ENCODE measurements at regions not wholly inside any gene's neighbourhood (a gene's known extent, or its start where the extent isn't known, plus 50 kb on each side); places are given as distances from the start of the nearest gene placed in this dataset.

DNA sequence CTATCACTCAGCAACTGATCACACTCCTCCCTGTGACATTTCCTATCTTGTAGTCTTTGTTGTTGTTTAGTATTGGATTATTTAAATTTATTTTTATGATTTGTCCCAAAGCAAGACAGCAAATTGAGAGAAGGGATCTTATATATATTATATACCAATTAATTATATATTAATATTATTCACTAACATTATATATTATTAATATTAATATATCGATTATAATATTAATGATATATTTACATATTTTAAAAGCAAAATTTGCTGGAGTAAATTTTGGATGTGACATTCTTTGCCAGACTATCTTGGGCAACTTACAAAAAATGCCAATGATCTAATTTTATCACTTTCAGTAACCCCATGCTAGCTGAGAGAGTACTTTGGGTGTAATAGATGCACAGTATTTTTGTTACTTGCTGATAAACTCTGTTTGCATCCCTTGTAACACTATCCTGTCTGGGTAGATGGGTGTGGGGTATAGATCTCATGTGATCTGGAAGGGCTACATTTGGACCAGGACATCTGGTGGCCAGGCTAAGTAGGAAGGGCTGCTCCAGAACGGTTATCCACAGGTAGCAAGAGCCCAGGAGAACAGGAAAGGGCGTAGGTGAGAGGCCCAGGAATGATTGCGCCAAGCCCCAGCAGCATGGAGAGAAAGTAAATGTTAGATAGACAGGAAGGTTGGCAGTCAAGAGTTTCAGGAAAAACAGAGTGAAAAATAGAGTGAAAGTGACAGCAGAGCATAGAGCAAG lies 608.6 kb upstream of the KIRREL3 start:
- Histone ChIP-seq H3K4me1 (ENCODE audit: control insufficient read depth, insufficient read depth, low read length) (no peaks in the 10 kb centered on the region), H3K4me3 (ENCODE audit: low read length) (no peak overlapping the region), H3K36me3 (ENCODE audit: control insufficient read depth, insufficient read depth, low read length) (no peaks in the 10 kb centered on the region), H3K9me3 (ENCODE audit: control insufficient read depth, low read length) (no peaks in the 10 kb centered on the region), H3K27me3 (ENCODE audit: control insufficient read depth, insufficient read depth, low read length) (no peaks in the 10 kb centered on the region), H3K9ac (ENCODE audit: low read length) (no peak overlapping the region)

DNA sequence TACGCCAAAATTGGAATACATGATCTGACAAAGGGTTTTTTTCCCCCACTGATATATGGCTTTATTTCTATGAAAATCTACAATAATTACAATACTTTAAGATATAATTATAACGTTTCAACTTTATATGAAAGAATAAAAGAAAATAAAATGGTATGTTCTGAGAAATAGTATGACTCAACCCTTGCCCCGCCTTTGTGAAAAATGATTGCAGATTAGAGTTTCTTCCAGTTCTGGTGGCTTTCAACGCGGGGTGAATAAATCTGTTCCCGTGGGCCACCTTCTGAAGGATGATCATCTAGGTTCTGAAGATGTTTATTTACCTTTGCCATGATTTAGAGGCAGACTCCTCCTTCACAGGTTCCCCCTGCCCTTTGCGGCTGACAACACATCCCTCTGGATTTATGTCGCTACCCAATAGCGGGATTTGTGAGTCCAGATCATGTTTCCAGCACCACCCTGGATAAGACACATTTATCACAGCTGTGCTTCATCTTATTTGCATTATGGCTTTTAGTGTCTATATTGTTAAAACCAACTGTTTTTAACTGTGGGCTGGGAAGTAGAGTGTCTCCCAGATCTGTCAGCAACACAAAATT lies 607.0 kb upstream of the KIRREL3 start:
- H3K4me1 ChIP-seq (ENCODE audit: control insufficient read depth, insufficient read depth, low read length) = no peaks in the 10 kb centered on the region
- no peaks in the 10 kb centered on the region for H3K9me3 ChIP-seq (ENCODE audit: control insufficient read depth, low read length)
- H3K4me3 ChIP-seq (ENCODE audit: low read length) = no peak overlapping the region
- no peaks in the 10 kb centered on the region for H3K27me3 ChIP-seq (ENCODE audit: control insufficient read depth, insufficient read depth, low read length)
- no peak overlapping the region for H3K9ac ChIP-seq (ENCODE audit: low read length)
- H3K36me3 ChIP-seq (ENCODE audit: control insufficient read depth, insufficient read depth, low read length) = no peaks in the 10 kb centered on the region

DNA sequence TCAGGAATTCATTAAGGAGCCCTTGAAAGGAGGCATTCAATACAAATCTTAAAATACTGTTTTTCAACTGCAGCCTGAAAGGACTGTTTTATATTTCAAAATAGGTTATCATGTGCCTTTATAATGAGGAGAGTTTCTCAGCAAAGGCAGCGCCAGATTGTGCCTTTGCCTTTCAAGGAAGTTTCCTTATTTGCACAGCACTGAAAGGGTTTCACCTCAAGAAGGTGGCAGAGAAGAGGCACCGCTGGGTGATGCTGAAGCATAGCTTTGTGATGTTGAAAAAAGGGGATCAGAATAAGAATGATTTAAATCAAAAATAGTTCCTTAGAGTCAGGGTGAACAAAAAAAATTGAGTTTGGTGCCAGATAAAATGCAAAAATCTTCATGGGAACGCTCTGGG lies 601.0 kb upstream of the KIRREL3 start:
- Histone ChIP-seq H3K4me3 (ENCODE audit: low read length) (no peak overlapping the region), H3K27me3 (ENCODE audit: control insufficient read depth, insufficient read depth, low read length) (no peaks in the 10 kb centered on the region), H3K9ac (ENCODE audit: low read length) (no peak overlapping the region), H3K36me3 (ENCODE audit: control insufficient read depth, insufficient read depth, low read length) (no peaks in the 10 kb centered on the region), H3K4me1 (ENCODE audit: control insufficient read depth, insufficient read depth, low read length) (no peaks in the 10 kb centered on the region), H3K9me3 (ENCODE audit: control insufficient read depth, low read length) (no peaks in the 10 kb centered on the region)

DNA sequence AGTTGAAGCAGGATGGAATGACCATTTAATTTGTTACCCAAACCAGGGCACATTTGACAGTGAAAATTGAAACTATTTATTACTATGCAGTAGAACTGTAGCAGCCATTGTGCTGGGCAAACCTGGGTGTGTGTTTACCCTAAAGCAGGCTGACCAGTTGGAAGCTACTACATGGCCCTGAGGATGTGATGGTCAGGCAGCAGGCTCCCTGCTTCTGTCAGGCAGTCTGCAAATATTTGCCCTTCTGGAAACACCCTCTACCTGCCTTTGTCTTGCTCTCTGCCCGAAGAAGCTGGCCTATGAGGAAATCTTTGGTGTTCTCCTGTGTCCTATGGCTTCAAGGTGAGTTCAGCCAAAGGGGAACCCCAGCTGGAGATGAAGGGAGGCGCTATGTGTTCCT lies 600.1 kb upstream of the KIRREL3 start:
- Histone ChIP-seq H3K4me1 (ENCODE audit: control insufficient read depth, insufficient read depth, low read length) (no peaks in the 10 kb centered on the region), H3K9ac (ENCODE audit: low read length) (no peak overlapping the region), H3K27me3 (ENCODE audit: control insufficient read depth, insufficient read depth, low read length) (no peaks in the 10 kb centered on the region), H3K36me3 (ENCODE audit: control insufficient read depth, insufficient read depth, low read length) (no peaks in the 10 kb centered on the region), H3K4me3 (ENCODE audit: low read length) (no peak overlapping the region), H3K9me3 (ENCODE audit: control insufficient read depth, low read length) (no peaks in the 10 kb centered on the region)

DNA sequence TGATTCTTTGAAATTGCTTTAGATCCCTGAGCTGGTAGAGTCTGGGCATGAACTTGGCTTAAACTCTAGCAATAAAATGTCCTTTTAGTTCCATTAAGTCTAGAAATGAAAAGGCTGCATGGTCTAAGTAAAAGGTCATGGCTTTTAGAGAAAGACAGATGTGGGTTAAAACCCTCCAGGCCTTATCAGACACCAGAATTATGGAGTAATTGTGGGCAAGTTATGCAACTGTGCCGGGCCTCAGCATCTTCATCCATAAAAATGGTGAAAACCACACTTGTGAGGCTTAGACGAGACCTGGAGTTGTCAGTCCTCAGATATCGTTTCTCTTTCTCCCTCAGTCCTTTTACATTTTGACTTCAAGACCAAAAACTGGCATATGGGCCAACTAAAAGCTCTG lies 597.9 kb upstream of the KIRREL3 start:
- Histone ChIP-seq H3K27me3 (ENCODE audit: control insufficient read depth, insufficient read depth, low read length) (no peaks in the 10 kb centered on the region), H3K9me3 (ENCODE audit: control insufficient read depth, low read length) (no peaks in the 10 kb centered on the region), H3K9ac (ENCODE audit: low read length) (no peak overlapping the region), H3K36me3 (ENCODE audit: control insufficient read depth, insufficient read depth, low read length) (no peaks in the 10 kb centered on the region), H3K4me3 (ENCODE audit: low read length) (no peak overlapping the region), H3K4me1 (ENCODE audit: control insufficient read depth, insufficient read depth, low read length) (no peaks in the 10 kb centered on the region)

DNA sequence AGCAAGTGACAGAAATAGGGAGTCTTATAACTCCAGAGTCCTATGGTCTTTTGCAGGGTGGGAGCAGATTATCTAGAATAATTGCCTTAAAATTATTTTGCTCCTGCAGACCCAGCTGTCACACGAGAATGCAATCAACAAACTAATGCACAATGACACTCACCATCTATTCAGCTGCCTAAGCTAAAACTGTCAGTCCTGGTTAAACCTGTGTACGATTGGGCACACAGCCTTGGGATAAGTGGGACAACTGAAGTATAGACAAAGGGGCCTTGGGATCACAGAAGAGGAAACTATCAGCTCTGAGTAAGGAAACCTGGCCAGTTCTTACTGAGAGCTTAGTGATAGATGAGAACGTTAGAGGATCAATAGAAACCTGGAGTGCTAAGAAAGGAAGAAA lies 595.9 kb upstream of the KIRREL3 start:
- Histone ChIP-seq H3K9me3 (ENCODE audit: control insufficient read depth, low read length) (no peaks in the 10 kb centered on the region), H3K4me1 (ENCODE audit: control insufficient read depth, insufficient read depth, low read length) (no peaks in the 10 kb centered on the region), H3K4me3 (ENCODE audit: low read length) (no peak overlapping the region)

DNA sequence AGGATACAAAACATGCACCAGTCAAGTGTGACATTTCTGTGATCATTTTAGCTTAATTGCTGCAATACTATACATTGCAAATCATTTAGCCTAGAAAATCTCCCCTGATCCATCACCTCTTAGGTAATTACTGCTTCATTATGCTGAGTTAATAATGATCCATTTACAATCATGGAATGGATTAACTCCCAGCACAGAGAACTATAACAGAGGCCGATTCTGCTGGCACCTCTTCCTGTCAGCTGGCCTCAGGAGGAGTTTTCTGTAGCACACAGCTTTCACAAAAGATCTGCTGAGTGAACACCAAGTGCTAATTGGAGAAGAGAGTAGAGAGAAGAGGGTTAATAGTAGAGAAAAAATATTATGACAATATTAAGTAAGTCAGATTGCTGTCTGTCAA lies 591.8 kb upstream of the KIRREL3 start:
- Histone ChIP-seq H3K27me3 (ENCODE audit: control insufficient read depth, insufficient read depth, low read length) (no peaks in the 10 kb centered on the region), H3K36me3 (ENCODE audit: control insufficient read depth, insufficient read depth, low read length) (no peaks in the 10 kb centered on the region), H3K9ac (ENCODE audit: low read length) (no peak overlapping the region), H3K4me3 (ENCODE audit: low read length) (no peak overlapping the region), H3K4me1 (ENCODE audit: control insufficient read depth, insufficient read depth, low read length) (no peaks in the 10 kb centered on the region), H3K9me3 (ENCODE audit: control insufficient read depth, low read length) (no peaks in the 10 kb centered on the region)

More for the DNA sequence above, 595.9 kb upstream of the KIRREL3 start:
- H3K27me3 ChIP-seq (ENCODE audit: control insufficient read depth, insufficient read depth, low read length) = no peaks in the 10 kb centered on the region
- H3K36me3 ChIP-seq (ENCODE audit: control insufficient read depth, insufficient read depth, low read length) = no peaks in the 10 kb centered on the region
- no peak overlapping the region for H3K9ac ChIP-seq (ENCODE audit: low read length)

DNA sequence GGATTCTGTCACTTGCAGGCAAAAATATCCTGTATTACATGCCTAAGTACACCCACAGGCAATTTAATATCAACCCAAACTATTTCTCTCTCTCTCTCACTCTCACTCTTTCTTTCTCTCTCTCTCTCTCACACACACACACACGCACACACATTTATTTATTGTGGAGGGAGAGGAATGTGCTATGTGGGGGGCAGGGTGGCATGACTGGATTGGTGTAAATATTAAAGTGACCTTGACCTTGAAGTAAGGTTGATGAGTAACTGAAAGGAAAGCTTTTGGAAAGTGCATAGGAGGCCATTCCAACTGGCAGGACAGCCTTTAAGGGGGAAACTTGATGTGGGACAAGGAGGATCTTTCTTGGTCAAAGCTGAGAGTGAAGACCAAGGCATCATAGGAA lies 589.7 kb upstream of the KIRREL3 start:
- no peaks in the 10 kb centered on the region for H3K36me3 ChIP-seq (ENCODE audit: control insufficient read depth, insufficient read depth, low read length)
- no peaks in the 10 kb centered on the region for H3K9me3 ChIP-seq (ENCODE audit: control insufficient read depth, low read length)
- no peak overlapping the region for H3K9ac ChIP-seq (ENCODE audit: low read length)
- no peaks in the 10 kb centered on the region for H3K4me1 ChIP-seq (ENCODE audit: control insufficient read depth, insufficient read depth, low read length)
- H3K4me3 ChIP-seq (ENCODE audit: low read length) = no peak overlapping the region
- H3K27me3 ChIP-seq (ENCODE audit: control insufficient read depth, insufficient read depth, low read length) = no peaks in the 10 kb centered on the region

DNA sequence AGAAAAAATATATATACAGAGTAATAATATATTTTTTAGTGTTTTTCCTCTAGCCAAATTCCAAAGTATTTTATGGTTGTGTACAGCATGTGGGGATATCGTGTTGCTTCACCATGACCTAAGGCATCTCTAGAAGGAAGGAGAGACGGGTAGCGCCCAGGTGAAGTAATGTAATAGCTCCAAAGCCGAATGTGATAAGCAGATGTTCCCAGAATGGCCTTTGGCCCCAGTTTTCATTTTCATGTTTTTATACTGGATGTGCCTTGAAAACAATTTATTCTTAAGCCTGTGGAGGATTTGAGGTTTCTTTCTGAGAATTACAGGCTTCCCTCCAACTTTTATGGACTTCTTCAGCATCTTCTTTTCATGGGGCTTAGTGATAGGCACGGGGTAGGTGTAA lies 587.9 kb upstream of the KIRREL3 start:
- no peaks in the 10 kb centered on the region for H3K4me1 ChIP-seq (ENCODE audit: control insufficient read depth, insufficient read depth, low read length)
- no peaks in the 10 kb centered on the region for H3K27me3 ChIP-seq (ENCODE audit: control insufficient read depth, insufficient read depth, low read length)
- no peak overlapping the region for H3K9ac ChIP-seq (ENCODE audit: low read length)
- no peaks in the 10 kb centered on the region for H3K9me3 ChIP-seq (ENCODE audit: control insufficient read depth, low read length)
- H3K4me3 ChIP-seq (ENCODE audit: low read length) = no peak overlapping the region
- H3K36me3 ChIP-seq (ENCODE audit: control insufficient read depth, insufficient read depth, low read length) = no peaks in the 10 kb centered on the region

DNA sequence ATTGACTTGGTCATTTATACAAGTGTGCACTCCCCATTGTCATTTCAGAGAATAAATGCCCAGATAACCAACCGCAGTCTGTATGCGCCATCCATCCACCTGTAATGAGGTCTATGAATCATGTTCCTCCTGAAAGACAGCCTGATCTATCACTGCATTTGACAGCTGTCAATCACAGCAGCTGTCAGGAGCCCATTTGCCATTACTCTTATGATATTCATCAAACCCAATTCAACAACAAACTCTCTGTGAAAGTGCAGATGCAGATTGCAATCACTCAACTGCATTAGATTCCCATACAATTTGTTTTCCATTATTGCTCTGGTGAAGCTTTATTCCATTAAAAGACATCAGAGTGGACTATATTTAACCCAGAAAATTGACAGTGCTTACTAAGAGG lies 586.9 kb upstream of the KIRREL3 start:
- Histone ChIP-seq H3K36me3 (ENCODE audit: control insufficient read depth, insufficient read depth, low read length) (no peaks in the 10 kb centered on the region), H3K4me3 (ENCODE audit: low read length) (no peak overlapping the region), H3K9ac (ENCODE audit: low read length) (no peak overlapping the region), H3K9me3 (ENCODE audit: control insufficient read depth, low read length) (no peaks in the 10 kb centered on the region), H3K4me1 (ENCODE audit: control insufficient read depth, insufficient read depth, low read length) (no peaks in the 10 kb centered on the region), H3K27me3 (ENCODE audit: control insufficient read depth, insufficient read depth, low read length) (no peaks in the 10 kb centered on the region)

DNA sequence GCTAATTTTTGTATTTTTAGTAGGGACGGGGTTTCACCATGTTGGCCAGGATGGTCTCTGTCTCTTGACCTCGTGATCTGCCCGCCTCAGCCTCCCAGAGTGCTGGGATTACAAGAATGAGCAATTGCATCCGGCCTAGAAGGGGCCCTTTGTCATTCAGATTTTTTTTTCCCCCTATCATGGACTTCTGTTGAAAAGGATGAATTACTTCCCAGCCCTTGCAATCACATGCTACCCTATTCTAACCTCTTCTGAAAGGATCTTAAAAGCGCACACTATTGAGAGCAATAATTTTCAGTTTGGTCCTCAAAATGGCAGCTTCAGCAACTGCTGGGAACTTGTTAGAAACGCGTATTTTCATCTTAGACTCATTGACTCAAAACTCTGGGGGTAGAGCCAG lies 575.6 kb upstream of the KIRREL3 start:
- no peaks in the 10 kb centered on the region for H3K4me1 ChIP-seq (ENCODE audit: control insufficient read depth, insufficient read depth, low read length)
- H3K9me3 ChIP-seq (ENCODE audit: control insufficient read depth, low read length) = no peaks in the 10 kb centered on the region
- H3K27me3 ChIP-seq (ENCODE audit: control insufficient read depth, insufficient read depth, low read length) = no peaks in the 10 kb centered on the region
- no peak overlapping the region for H3K9ac ChIP-seq (ENCODE audit: low read length)
- H3K4me3 ChIP-seq (ENCODE audit: low read length) = no peak overlapping the region
- H3K36me3 ChIP-seq (ENCODE audit: control insufficient read depth, insufficient read depth, low read length) = no peaks in the 10 kb centered on the region

DNA sequence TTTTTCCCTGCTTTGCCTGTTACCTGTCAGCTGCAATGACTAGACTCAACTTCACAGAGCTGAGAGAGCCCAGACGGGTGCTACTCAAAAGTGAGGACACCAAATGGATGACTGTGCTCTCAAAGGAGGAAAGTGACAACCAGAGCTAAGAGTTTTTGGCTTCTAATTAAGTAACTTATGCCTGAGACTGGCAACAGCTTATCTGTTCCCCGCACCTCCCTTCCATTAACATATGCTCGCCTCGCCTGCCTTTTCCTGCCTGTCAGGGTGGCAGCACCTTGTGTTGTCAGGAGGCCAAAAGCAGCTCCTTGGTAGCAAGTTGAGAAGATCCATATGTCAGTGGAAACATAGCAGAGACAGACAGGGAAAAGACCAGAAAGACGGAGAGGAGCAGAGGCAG lies 573.9 kb upstream of the KIRREL3 start:
- Histone ChIP-seq H3K36me3 (ENCODE audit: control insufficient read depth, insufficient read depth, low read length) (no peaks in the 10 kb centered on the region), H3K4me3 (ENCODE audit: low read length) (no peak overlapping the region), H3K27me3 (ENCODE audit: control insufficient read depth, insufficient read depth, low read length) (no peaks in the 10 kb centered on the region), H3K4me1 (ENCODE audit: control insufficient read depth, insufficient read depth, low read length) (no peaks in the 10 kb centered on the region), H3K9ac (ENCODE audit: low read length) (no peak overlapping the region), H3K9me3 (ENCODE audit: control insufficient read depth, low read length) (no peaks in the 10 kb centered on the region)
